HG03354 (cell line): ENCODE measurements at regions not wholly inside any gene's neighbourhood (a gene's known extent, or its start where the extent isn't known, plus 50 kb on each side); places are given as distances from the start of the nearest gene placed in this dataset.
A peak's percentile ranks its signal among the peaks of the same experiment; 100 is the strongest.

Source experiments
- ATAC-seq: cut with Tn5 transposase; IDR thresholded peaks from one replicate; pipeline ENCODE4 v1.9.1; 2021; ENCODE audit warnings: mild to moderate bottlenecking; ENCODE audit not compliant: unreplicated experiment, poor library complexity, severe bottlenecking

DNA sequence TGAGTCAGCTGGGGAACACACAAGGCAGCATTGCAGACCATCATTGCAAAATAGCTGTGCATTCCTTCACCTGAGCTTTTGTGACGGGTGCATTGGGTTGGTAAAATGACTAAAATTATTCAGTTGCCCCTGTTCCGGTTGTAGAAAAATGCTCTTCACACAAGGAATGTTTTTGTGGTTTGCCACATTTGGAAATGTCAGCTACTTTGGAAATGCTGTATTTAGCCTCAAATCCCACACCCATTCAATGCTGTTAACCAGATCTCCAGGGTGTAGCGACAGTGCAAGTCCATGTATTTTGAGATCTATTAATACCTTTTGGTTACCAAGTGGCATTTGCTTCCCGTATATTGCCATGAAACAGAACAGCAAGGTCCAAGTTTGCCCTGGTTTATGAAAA lies 201.2 kb downstream of the FOXA2 start:
- ATAC-seq: no peak

DNA sequence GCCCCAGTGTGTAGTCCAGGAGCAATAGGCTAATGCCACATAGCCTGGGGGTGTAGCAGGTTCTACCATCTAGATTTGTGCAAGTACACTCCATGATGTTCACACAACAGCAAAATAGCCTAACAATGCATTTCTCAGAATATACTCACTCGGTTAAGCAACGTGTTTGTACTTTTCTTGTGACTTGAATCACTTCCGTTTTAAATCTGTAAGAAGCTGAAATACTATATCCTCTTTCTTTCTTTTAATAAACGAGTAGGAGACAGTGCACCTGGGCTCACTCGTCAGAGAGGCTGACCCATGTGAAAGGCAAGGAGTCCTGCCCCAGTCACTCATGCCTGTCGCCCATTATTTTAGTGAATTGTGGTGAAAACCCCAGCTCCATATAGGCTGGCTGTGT lies 201.6 kb downstream of the FOXA2 start:
- ATAC-seq: peak; percentile 60

DNA sequence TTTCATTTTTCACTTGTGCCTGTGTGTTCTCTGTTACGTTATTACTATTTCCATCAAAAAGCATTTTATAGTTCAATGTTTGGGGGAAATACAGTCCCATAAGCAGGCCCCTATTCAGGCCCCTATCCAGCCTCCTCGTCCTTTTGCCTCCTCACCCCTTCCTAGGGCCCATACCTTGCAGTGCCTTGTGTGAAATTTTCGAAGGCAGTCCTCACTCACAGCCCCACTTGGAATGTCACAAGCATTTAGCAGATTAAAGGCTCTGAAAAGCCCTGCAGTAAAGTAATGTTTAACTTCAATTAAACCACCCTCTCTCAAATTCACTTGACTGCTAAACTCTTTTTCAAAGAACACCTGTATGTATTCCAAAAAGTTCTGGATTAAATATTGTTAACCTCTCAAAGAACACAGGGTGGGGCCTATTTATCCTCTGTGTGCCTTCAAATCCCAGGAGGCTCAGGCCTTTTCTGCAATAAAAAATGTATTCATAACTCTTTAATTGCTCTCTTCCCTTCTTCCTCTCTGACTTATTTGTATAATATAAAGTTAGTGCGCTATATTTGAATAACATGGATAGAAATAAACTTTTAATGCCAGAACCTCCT lies 202.5 kb downstream of the FOXA2 start:
- no peak for ATAC-seq

DNA sequence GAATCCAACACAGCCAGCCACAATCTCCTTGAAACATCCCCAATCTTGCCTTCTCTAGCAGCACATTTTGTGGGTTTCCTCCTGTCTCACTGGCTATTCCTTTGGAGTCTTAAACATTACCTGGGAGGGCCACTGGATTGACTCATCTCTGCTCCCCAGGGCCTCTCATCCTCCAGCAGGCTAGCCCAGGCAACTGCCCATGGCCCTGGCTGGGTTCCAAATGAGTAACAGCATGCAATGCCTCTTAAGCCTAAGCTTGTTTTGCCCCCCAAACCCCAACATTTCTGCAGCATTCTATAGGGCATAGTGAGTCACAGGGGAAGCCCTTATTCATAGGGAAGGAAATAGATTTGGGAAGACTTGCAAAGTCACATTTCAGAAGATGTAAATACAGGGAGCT lies 204.9 kb downstream of the FOXA2 start:
- ATAC-seq: no peak

DNA sequence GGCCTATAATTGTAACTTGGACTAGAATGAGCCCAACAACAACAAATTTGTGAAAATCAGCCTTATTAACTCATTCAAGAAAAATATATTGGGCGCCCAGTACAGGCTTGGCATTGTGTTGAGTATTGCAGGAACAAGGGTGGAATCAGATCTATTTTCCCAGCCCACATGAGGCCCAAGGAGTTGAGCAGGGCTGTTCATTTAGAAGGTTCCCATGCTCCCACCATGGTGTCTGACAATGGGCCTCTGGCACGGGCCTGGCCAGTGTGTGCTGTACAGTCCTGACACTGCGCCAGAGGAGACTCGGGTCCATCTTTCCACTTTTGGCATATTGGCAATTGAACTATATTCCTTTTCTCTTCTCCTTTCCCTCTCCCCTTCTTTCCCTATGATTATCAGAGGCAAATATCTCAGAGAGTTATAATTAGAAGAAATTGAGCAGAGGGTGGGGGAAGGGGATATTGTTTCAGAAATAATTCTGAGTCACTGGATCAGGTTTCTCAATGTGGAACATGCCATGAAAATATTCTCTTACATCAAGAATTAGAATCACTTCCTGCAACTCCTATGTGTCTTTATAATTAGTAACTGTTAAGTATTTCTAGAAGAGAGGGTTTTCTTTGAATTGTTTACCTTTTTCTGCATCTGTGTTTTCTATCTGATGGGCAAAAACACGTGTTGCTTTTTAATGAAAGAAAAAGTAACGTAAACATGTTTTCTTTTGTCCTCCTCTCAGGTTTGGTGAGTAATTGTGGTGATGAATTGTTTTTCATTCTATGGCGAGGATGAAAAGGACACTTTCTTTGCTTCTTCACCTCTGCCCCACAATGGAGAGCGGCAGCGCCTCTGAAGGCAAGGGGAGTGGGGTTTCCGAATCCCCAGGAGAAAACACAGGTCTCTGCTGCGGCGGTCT lies 209.4 kb downstream of the FOXA2 start:
- ATAC-seq: no peak

DNA sequence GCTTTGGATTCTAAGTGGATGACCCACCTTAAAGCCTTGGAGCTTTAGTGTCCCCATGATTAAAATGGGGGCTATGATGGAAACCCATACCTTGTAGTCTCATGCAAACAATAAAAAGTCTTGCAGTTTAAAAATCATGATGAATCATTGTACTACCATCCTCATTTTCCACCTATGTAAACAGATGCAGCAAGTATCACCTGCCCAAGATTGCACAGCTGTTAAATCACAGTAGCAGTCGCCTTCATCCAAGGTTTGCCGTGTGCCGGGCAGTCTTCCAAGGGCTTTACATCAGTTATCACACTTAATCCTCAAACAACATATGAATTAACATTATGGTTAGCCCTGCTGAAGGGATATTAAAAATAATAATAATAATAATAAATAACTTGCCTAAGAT lies 210.3 kb downstream of the FOXA2 start:
- no peak for ATAC-seq

DNA sequence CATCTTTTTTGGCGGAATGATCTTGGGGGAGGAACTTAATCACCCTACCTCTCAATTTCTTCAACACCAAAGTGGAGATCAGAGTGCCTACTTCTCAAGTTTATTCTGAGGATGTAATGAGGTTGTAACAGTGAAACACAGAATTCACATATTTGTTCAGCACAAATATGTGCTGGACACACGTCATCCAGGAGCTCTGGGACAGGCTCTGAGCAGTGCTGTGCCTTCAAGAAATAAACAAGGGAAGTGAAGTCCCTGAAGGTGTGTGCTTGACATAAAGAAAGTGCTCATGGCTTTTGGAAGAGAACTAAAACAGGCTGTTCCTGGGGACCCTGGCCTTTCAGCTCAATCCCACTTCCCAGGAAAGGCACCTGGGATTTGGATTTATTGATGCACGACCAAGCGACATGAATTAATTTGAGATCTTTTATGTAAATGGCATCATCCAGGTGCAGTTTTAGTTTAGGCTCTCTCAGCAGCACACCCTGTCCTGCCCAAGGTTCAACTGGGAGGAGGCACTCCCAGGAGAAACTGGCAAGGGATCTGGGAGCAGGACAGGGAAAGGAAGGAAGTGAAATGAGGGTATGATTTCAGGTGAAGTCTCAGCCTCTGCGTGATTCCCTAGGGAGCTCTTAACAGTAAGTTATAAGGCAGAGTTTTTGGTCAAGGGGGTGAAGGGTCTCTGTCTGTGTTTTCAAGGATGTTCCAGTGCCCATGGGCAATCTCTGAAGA lies 211.0 kb downstream of the FOXA2 start:
- ATAC-seq: no peak

DNA sequence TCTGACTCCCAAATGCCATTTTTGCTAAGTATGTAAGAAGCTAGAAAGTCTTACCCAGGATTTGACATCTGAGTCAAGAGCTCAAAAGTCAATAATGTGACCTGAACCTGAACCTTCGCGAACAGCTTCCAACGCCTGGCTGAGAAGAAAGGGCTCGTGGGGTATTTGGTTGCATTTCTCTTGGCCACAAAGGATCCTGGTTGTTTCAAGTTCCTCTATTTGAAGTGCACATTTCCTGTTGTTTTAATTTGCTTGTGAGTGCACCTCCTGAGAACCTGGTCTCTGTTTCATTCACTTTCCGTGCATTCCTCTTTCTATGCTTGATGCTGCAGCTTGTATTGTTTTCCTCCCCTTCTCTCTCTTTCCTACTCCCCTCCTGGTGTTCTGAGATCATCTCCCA lies 212.5 kb downstream of the FOXA2 start:
- ATAC-seq: peak; percentile 88

DNA sequence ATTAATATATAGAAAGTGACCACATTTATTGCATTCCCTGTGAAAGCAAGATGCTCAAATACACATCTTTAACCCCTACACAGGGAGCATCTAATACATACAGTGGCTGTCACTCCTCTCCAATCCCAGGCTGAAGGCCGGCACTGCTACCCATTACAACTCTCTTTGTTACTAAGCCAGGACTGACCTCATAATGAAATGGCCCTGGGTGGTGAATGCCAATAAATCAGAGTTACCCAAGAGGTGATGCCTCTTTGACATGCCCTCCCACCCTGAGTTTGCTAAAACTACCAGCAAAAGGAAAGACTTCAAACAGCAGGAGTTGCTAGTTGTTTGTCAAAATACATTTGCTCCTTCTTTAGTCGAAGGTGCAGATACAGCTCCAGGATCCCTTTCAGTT lies 214.2 kb downstream of the FOXA2 start:
- no peak for ATAC-seq

DNA sequence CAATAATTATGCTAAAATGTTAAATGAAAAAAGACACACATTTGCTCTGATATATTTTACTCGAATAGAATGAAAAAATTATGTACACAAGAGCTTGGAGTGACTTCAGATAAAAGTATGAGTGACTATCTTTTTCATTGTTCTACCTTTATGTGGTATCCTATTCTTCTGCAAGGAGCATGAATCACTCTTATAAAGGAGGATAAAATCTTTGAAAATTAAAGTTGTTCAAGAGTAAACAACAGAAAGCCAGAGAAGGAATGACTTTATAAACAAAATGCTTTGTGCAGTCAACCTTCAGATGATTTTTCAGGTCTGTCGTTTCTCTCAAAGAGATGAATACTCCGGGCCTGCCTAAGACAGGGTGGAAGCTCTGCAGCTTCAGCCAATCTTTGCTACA lies 215.3 kb downstream of the FOXA2 start:
- no peak for ATAC-seq

DNA sequence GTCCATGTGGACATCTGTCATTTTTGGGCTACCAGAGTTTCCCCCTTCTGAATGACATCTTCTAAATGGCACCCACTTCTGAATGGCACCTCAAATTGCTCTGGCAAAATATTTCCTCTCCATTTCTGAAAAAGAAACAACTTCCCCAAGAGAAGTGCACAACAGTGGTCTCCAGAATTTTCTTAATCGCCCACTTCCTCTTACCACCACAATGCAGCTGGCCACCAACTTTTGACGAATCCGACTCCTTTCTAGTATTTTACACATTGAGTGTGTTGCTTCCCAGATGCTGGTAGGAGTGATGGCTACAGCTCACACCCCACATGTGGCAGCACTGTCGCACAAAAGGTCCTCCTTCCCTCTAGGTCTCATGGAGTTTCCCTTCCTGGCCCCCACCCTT lies 216.1 kb downstream of the FOXA2 start:
- ATAC-seq: no peak

DNA sequence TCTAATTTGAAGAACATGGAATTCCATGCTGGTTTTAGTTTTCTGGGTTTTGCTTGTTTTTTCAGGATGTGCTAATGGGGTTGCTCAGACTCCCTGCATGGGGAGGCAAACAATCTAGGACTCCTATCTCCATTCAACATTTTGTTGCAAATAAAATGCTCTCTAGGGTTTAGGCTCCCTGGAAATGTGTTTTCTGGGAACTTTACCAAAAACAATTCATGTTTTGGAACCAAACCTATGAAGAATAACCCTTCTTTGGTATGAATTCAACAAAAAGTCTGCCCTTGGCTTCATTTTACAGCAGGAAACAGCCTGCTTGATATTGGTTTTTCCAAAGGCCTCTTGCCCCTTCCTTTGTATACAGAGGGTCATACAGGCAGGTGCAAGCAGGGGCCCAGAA lies 217.7 kb downstream of the FOXA2 start:
- no peak for ATAC-seq

DNA sequence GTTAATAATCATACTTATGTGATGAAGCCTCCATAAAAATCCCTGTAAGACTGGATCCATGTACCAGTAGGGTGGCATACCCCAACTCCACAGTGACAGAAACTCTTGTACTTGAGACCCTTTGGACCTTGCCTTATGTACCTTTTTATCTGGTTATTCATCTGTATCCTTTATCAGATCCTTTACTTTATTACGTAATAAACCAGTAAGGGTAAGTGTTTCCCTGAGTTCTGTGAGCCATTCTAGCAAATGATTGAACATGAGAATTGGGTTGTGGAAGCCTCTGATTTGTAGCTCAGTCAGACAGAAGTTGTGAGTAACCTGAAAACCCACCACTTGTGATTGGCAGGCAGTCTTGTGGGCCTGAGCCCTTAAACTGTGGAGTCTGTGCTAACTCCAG lies 229.7 kb downstream of the FOXA2 start:
- ATAC-seq: no peak

DNA sequence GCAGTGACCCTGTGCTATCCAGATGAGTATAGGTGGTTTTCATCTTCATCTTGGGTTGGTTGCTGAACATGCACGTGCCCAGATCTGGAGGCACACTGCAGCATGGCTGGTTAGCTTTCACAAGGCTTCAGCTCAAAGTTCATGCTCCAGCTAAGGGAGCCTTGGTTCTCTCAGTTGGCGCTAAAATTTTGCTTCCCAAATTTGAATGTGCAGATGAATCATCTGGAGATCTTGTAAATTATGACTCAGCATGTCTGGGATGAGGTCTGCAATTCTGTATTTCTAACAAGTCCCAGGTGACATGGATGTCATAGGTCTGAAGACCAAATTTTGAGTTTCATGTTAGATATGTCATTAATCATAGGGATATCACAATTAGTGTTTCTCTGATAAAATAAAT lies 230.8 kb downstream of the FOXA2 start:
- ATAC-seq: no peak

DNA sequence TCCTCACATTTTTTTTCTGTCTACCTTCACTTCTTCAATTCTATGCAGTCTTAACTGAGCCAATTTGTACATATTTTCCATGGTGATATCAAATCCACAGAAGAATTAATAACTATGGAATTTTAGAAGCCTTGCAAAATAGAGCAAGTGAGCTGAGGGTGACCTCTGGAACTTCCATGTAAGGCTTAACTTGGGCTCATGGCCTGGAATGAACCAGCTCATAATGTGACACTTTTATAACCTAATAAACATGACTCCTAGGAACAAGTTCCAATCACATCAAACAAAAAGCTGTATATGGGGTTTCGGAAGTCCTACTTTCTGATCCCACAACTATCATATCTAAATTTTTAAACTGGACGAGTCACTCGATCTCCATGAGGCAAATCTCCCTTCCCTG lies 232.4 kb downstream of the FOXA2 start:
- ATAC-seq: no peak

DNA sequence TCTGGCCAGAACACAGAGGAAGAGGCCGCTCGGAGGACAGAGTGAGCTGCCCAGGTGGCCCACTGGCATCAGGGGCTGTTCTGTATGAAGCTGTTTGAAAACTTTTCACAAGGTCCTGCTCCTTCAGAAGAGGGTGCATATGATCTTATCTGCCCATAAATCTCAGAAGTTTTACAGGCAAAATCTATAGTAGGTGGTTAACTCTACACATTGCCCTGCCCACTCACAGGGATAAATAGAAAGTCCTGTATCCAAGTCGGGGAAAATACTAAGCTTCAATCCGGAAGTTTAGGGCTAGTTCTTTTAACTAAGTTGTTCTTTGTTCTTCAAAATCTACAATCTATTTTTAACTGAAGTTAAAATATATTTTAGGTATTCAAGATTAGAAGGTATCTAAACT lies 233.7 kb downstream of the FOXA2 start:
- no peak for ATAC-seq

DNA sequence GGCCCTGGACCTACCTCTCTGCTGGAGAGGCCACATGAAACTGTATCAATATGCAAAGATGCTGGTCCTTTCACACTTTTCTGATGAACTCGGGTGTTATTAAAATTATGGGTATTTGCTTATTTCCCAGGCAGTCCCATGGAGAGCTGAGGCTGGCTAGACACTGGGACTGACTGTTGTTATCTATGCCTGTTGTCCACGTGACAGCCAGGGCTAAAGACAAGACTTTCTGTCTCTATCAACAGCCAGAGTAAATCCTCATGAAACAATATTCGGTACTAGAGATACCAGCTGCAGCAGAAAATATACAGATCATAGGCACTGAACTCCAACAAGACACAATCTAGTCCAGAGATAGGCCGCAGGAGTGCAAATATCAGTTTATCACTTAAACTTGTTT lies 236.4 kb downstream of the FOXA2 start:
- ATAC-seq: no peak

DNA sequence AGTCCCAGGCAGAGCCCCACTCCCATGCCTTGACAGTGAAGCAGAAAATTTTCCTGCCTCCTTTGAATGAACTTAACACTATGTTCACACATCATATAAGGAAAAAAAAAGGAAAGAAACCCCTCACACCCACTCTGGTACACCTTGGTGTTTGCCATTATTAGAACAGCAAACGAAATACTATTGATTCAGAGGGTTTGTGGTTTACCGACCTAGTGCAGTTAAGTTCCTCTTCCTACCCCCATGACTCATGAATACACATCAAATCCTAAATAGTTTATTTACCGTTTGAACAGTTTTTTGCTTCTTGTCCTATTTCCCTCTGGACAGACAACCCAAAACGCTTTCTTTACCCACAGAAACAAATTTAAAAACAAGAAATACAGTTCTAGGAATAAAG lies 237.7 kb downstream of the FOXA2 start:
- ATAC-seq: peak; percentile 44

DNA sequence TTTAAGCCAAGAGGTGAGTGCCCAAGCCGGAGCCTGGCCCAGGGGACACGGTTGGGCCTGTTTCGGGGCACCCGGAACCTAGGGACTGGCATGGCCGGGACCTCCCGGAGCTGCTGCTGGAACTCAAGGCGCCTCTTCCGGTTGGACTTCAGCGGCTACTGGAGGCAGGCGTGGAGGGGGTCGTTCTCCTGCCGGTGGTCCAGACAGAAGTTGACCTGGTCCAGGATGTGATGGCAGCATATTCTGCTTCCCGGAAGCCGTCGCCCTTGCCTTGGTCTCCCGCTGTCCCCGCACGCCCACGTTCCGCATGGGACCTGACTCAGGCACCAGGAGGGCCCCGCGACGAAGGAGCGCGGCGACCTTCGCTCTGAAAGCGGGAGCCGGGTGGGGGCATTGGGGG lies 240.8 kb downstream of the FOXA2 start:
- no peak for ATAC-seq

DNA sequence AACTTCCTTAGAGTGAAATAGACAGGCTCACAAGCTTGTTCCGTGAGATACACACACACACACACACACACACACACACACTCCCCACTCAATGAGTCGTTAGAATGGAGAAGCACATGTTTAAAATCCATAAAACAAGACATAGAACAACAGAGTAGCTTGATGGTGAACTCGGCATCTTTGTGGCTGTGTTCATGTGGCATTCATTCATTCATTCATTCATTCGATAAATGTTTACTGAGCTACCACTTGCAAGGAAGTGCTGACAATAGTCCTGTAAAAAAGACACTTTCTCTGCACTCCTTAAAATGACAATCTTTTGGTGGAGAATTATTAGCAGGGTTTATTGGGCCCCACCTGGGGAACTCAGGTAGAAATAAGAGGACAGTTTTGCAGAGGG lies 242.0 kb downstream of the FOXA2 start:
- ATAC-seq: no peak

DNA sequence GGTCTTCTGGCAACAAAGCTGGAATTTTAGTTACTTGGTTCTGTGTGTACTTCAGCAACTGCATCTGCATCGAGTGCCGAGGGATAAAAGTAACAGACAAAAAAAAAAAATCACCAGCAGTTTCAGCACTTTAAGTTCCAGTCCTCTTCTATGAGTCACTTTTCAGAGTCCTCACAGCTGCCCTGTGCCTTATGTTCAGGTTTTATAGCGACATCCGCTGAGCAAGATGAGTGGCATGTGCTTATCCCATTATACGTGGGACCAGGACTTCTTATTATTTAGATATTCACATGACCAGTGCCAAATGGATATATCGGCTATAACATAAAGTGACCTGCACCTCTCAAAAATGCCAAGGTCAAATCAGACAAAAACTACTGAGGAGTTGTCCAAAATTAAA lies 242.9 kb downstream of the FOXA2 start:
- ATAC-seq: no peak
